ENCODE measurements at regions not wholly inside any gene's neighbourhood (a gene's known extent, or its start where the extent isn't known, plus 50 kb on each side); places are given as distances from the start of the nearest gene placed in this dataset.

DNA sequence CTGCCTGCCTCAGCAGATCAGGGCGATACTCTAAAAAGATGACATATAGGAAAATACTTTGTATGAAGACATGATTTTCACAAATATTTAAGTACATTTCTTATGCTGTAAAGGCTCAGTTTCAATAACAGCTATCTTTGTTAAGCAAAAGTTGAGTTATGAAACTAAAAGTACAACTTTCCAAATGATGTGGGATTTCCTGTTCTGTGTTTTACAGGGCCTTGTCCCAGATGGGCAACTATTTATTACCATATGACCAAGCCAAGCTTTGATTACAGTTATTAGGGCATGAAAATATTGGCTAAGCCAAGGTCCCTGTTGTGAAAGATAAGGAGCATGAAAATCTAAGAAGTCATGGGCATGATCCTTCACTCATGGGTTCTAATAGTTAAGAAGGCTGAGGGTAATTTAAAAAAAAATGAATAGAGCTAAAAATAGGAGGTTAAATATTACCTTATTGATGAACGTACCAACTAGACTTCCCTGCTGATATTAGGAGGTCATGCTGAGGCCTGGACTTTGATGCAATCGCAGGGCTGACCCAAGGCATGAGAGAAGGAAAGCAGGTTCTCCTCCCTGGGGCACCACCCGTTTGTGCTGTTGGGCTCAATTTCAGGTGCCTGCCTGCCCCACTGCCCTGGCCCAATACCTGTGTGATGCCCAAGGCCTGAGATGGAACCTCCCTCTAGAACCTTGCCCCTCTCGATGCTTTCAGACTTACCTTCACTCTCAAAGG, 294.4 kb upstream of the PRDM1 start:
- DNase-seq (ENCODE audit: low read depth): peak; percentile 21
- no peak overlapping the region for H3K4me3 ChIP-seq (ENCODE audit: low read depth, low read length)
- TF ChIP-seq, protein P1, sequence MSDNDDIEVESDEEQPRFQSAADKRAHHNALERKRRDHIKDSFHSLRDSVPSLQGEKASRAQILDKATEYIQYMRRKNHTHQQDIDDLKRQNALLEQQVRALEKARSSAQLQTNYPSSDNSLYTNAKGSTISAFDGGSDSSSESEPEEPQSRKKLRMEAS (IDR thresholded peaks at IDR 0.05; ENCODE audit: low read depth, low read length): no peak
- TF ChIP-seq MYC (IDR thresholded peaks at IDR 0.05; ENCODE audit: low read depth, low read length) (no peak), POLR2A (IDR thresholded peaks at IDR 0.05; ENCODE audit: extremely low read depth, insufficient read length) (no peak)
- TF ChIP-seq, protein P2, sequence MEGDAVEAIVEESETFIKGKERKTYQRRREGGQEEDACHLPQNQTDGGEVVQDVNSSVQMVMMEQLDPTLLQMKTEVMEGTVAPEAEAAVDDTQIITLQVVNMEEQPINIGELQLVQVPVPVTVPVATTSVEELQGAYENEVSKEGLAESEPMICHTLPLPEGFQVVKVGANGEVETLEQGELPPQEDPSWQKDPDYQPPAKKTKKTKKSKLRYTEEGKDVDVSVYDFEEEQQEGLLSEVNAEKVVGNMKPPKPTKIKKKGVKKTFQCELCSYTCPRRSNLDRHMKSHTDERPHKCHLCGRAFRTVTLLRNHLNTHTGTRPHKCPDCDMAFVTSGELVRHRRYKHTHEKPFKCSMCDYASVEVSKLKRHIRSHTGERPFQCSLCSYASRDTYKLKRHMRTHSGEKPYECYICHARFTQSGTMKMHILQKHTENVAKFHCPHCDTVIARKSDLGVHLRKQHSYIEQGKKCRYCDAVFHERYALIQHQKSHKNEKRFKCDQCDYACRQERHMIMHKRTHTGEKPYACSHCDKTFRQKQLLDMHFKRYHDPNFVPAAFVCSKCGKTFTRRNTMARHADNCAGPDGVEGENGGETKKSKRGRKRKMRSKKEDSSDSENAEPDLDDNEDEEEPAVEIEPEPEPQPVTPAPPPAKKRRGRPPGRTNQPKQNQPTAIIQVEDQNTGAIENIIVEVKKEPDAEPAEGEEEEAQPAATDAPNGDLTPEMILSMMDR (IDR thresholded peaks at IDR 0.05; ENCODE audit: low read depth, low read length): no peak

DNA sequence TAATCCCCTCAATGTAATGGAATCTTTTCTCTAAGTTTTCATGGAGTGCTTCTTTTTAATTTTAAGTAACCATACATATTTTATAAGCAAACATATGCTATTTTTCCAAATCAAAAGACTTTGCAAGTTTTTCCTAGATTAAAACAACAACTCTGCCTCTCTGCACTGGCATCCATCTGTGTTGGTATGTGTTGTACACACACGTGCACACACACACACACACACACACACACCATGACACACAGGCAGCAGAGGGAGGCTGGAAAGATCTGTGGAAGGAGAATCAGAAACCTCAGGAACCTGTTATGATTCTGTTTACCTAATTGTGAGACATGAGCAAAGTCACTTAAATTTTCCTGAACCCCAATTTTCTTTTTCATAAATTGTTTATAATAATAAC, 295.0 kb upstream of the PRDM1 start:
- TF ChIP-seq, protein P1 (IDR thresholded peaks at IDR 0.05; ENCODE audit: low read depth, low read length): no peak
- no peak for TF ChIP-seq POLR2A (IDR thresholded peaks at IDR 0.05; ENCODE audit: extremely low read depth, insufficient read length)
- no peak for TF ChIP-seq MYC (IDR thresholded peaks at IDR 0.05; ENCODE audit: low read depth, low read length)
- TF ChIP-seq, protein P2 (IDR thresholded peaks at IDR 0.05; ENCODE audit: low read depth, low read length): no peak
- DNase-seq (ENCODE audit: low read depth): no peak
- no peak overlapping the region for H3K4me3 ChIP-seq (ENCODE audit: low read depth, low read length)

DNA sequence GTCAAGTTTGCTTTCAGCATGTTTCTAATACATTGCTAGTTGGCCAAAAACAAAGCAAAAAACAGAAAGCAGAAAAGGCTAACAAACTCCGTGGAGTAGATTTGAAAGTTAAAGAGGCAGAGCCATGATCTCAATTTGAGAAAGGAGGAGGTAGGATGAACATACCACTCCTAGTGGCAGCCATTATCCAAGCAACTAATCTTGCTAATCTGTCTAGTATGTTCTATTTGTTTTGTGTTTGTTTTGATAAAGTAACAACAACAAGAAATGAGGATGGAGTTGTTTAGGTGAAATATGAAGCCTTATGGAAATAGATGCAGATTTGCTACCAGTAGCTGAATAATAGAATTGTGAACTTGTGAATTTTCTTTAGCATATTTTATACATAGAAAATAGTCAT, 295.5 kb upstream of the PRDM1 start:
- TF ChIP-seq, protein P2 (IDR thresholded peaks at IDR 0.05; ENCODE audit: low read depth, low read length): no peak
- TF ChIP-seq, protein P1 (IDR thresholded peaks at IDR 0.05; ENCODE audit: low read depth, low read length): no peak
- no peak for TF ChIP-seq MYC (IDR thresholded peaks at IDR 0.05; ENCODE audit: low read depth, low read length)
- no peak for TF ChIP-seq POLR2A (IDR thresholded peaks at IDR 0.05; ENCODE audit: extremely low read depth, insufficient read length)

DNA sequence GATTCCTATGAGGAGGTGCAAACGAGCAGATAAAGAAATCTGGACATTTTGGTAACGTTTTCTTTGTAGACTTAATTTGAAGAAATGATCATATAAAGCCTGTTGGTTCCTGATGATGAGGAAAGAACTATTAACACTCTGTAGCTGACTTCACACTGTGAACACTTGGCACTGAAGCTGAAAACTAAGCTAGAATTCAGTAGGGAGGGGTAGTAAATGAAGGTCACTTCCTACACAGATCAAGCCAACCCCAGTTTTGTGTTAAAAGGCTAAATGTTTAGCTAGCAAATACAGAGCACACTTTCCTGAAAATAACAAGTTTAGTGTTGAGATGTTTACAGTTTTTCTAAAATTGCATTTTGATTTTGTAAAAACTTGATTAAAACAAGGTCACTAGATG, 296.2 kb upstream of the PRDM1 start:
- TF ChIP-seq MYC (IDR thresholded peaks at IDR 0.05; ENCODE audit: low read depth, low read length) (no peak), POLR2A (IDR thresholded peaks at IDR 0.05; ENCODE audit: extremely low read depth, insufficient read length) (no peak)
- TF ChIP-seq, protein P2 (IDR thresholded peaks at IDR 0.05; ENCODE audit: low read depth, low read length): no peak
- TF ChIP-seq, protein P1 (IDR thresholded peaks at IDR 0.05; ENCODE audit: low read depth, low read length): no peak
- DNase-seq (ENCODE audit: low read depth): no peak
- no peak overlapping the region for H3K4me3 ChIP-seq (ENCODE audit: low read depth, low read length)

More for the DNA sequence above, 295.5 kb upstream of the PRDM1 start:
- no peak for DNase-seq (ENCODE audit: low read depth)
- no peak overlapping the region for H3K4me3 ChIP-seq (ENCODE audit: low read depth, low read length)

DNA sequence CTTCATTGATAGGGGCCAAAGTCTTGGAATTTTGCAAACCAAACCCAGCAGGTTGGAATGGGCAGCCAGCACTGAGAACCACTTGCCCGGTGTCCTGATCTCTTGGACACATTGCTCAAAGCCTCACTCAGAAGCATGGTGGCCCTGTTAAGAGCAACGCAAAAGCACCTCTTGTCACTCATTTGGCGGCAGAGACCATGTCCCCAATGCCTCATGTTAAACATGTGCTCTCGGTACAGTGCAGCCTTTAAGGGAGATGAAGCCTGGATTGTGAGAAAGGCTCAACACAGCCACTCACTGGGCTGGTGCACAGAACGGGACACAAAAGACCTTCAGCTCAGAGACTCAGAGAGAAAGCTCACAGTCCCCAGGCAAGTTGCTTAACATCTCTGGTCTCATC, 298.4 kb upstream of the PRDM1 start:
- H3K4me3 ChIP-seq (ENCODE audit: low read depth, low read length): no peak overlapping the region
- TF ChIP-seq MYC (IDR thresholded peaks at IDR 0.05; ENCODE audit: low read depth, low read length): no peak
- TF ChIP-seq, protein P2 (IDR thresholded peaks at IDR 0.05; ENCODE audit: low read depth, low read length): no peak
- TF ChIP-seq POLR2A (IDR thresholded peaks at IDR 0.05; ENCODE audit: extremely low read depth, insufficient read length): no peak
- TF ChIP-seq, protein P1 (IDR thresholded peaks at IDR 0.05; ENCODE audit: low read depth, low read length): no peak
- DNase-seq (ENCODE audit: low read depth): no peak
